SK-N-DZ (cell line): ENCODE measurements at regions not wholly inside any gene's neighbourhood (a gene's known extent, or its start where the extent isn't known, plus 50 kb on each side); places are given as distances from the start of the nearest gene placed in this dataset.
"Not testable (repeated sequence)": the region's sequence is repeated elsewhere in the genome, so short reads cannot be mapped to it uniquely, and the experiment has no call there.

ENCODE experiments used
- DNase-seq: peaks from one replicate; pipeline ENCODE4 v3.0.0-alpha.2; 2015; ENCODE audit warnings: low spot score

GRCh38 chr10:5268743-5269142 is 72.1 kb downstream of the AKR1C4 start:
- no peak for DNase-seq

- no peak for DNase-seq
Observed at GRCh38 chr10:5269791-5270190, 73.2 kb downstream of the AKR1C4 start.

- DNase-seq, result no peak
Observed at GRCh38 chr10:5271526-5271925, 74.9 kb downstream of the AKR1C4 start.

GRCh38 chr10:5272065-5272803 is 75.6 kb downstream of the AKR1C4 start:
- DNase-seq, result no peak

- no peak for DNase-seq
Observed at GRCh38 chr10:5274795-5275194, 78.2 kb downstream of the AKR1C4 start.

- DNase-seq, result no peak
Observed at GRCh38 chr10:5281356-5281755, 83.4 kb upstream of the UCN3 start.

GRCh38 chr10:5282137-5282536 is 82.6 kb upstream of the UCN3 start:
- DNase-seq, result no peak

GRCh38 chr10:5283305-5284158 is 81.2 kb upstream of the UCN3 start:
- DNase-seq, result peak; percentile 64

- DNase-seq, result no peak
Observed at GRCh38 chr10:5284311-5285057, 80.3 kb upstream of the UCN3 start.

- DNase-seq, result no peak
Observed at GRCh38 chr10:5285186-5285585, 79.6 kb upstream of the UCN3 start.

- DNase-seq, result no peak
Observed at GRCh38 chr10:5288359-5288758, 76.4 kb upstream of the UCN3 start.

GRCh38 chr10:5289228-5289627 is 75.5 kb upstream of the UCN3 start:
- not testable (repeated sequence) for DNase-seq

GRCh38 chr10:5291501-5292195 is 73.1 kb upstream of the UCN3 start:
- DNase-seq, result no peak

GRCh38 chr10:5292196-5292735 is 72.5 kb upstream of the UCN3 start:
- no peak for DNase-seq

GRCh38 chr10:5292970-5293369 is 71.8 kb upstream of the UCN3 start:
- not testable (repeated sequence) for DNase-seq

- DNase-seq, result peak; percentile 40
Observed at GRCh38 chr10:5293691-5294550, 70.8 kb upstream of the UCN3 start.

- no peak for DNase-seq
Observed at GRCh38 chr10:5297466-5297865, 67.3 kb upstream of the UCN3 start.

GRCh38 chr10:5297996-5298395 is 66.8 kb upstream of the UCN3 start:
- DNase-seq, result no peak

GRCh38 chr10:5299950-5300349 is 64.8 kb upstream of the UCN3 start:
- DNase-seq, result no peak

GRCh38 chr10:5303504-5303903 is 61.3 kb upstream of the UCN3 start:
- DNase-seq, result no peak
